Panc1 (cell line): ENCODE measurements at regions not wholly inside any gene's neighbourhood (a gene's known extent, or its start where the extent isn't known, plus 50 kb on each side); places are given as distances from the start of the nearest gene placed in this dataset.

Experiments used
- ATAC-seq: fragments of 200-7000 bp; cut with Tn5 transposase; 2 replicates; pipeline ENCODE4 v1.9.1; 2020; ENCODE audit warnings: mild to moderate bottlenecking, moderate library complexity
- BruUV-seq: library from RNA; stranded (reverse); fragments of 400-500 nt; replicated peaks from 2 replicates; lab custom pipeline; 2021; lab: Mats Ljungman, UMichigan
- CTCF ChIA-PET: fragments of 300-600 bp; sonication (Branson Sonifier 250); formaldehyde crosslinking; loops from one replicate; lab custom pipeline; 2022; ENCODE audit warnings: antibody characterized with exemption; lab: Charles Lee
- POLR2A ChIA-PET: fragments of 300-600 bp; sonication (Branson Sonifier 250); formaldehyde crosslinking; loops from one replicate; lab custom pipeline; 2022; ENCODE audit warnings: antibody characterized with exemption; lab: Charles Lee
- DNase-seq: peaks from one replicate; pipeline ENCODE4 v3.0.0-alpha.2; 2010; ENCODE audit warnings: low read depth, low spot score
- H3K27ac ChIP-seq: 2 replicates; pipeline ENCODE4 v1.5.1; 2011; ENCODE audit warnings: mild to moderate bottlenecking, low read length, inconsistent platforms
- H3K27me3 ChIP-seq: fragments of 200-500 bp; sonication (Bioruptor generic); 2 replicates; pipeline ENCODE4 v1.6.0; 2014; ENCODE audit warnings: low read length, inconsistent platforms; ENCODE audit not compliant: control insufficient read depth, insufficient read depth
- H3K36me3 ChIP-seq: fragments of 200-500 bp; sonication (Bioruptor generic); 2 replicates; pipeline ENCODE4 v1.5.1; 2014; ENCODE audit warnings: inconsistent platforms, mild to moderate bottlenecking, low read length, moderate library complexity; ENCODE audit not compliant: control insufficient read depth, insufficient read depth
- H3K4me1 ChIP-seq: 2 replicates; pipeline ENCODE4 v1.5.1; 2011; ENCODE audit warnings: inconsistent platforms, mild to moderate bottlenecking, low read length, moderate library complexity; ENCODE audit not compliant: control insufficient read depth, insufficient read depth
- H3K4me3 ChIP-seq, 2 experiments: 2 replicates each; pipeline ENCODE4 v1.5.1; 2011 to 2012; ENCODE audit warnings: low read depth in 2 of 2, low read length in 2 of 2, mild to moderate bottlenecking in 2 of 2, inconsistent platforms in 1 of 2, moderate library complexity in 1 of 2
- H3K9me3 ChIP-seq: fragments of 200-500 bp; sonication (Bioruptor generic); 2 replicates; pipeline ENCODE4 v1.5.1; 2014; ENCODE audit warnings: low read depth, mild to moderate bottlenecking, inconsistent platforms, low read length, moderate library complexity; ENCODE audit not compliant: control insufficient read depth, insufficient read depth
- CTCF ChIP-seq: fragments of 450-650 bp; IDR thresholded peaks from 2 replicates; pipeline ENCODE4 v1.5.1; 2017; ENCODE audit warnings: mild to moderate bottlenecking
- POLR2AphosphoS5 ChIP-seq: IDR thresholded peaks from 2 replicates; pipeline ENCODE4 v1.6.1; 2012; ENCODE audit warnings: mild to moderate bottlenecking, low read depth, low read length, moderate library complexity
- REST ChIP-seq, 2 experiments: IDR thresholded peaks; 2 replicates each; pipeline ENCODE4 v1.6.1; 2011 to 2012; ENCODE audit warnings: low read depth in 2 of 2, control low read depth in 1 of 2, low read length in 1 of 2, mild to moderate bottlenecking in 1 of 2, moderate library complexity in 1 of 2; ENCODE audit not compliant: insufficient read depth in 1 of 2
- SIN3A ChIP-seq: IDR thresholded peaks from 2 replicates; pipeline ENCODE4 v1.6.1; 2012; ENCODE audit warnings: low read depth, mild to moderate bottlenecking, low read length, moderate library complexity, borderline replicate concordance; ENCODE audit not compliant: insufficient read depth
- TCF7L2 ChIP-seq: IDR thresholded peaks from 2 replicates; pipeline ENCODE4 v1.6.1; 2011; ENCODE audit warnings: mild to moderate bottlenecking, low read depth, low read length, inconsistent platforms
- in situ Hi-C: cut with HindIII; loops from 2 replicates; pipeline ENCODE4 v1.10.0; 2016; ENCODE audit warnings: low sequenced_read_pairs, low pct_unique_long_range_greater_than_20kb
- intact Hi-C: fragments of 100-400 bp; cut with micrococcal nuclease; formaldehyde crosslinking; loops from one replicate; pipeline ENCODE4 v1.10.0; 2022; ENCODE audit not compliant: unreplicated experiment

- no peak for TF ChIP-seq TCF7L2
- Histone ChIP-seq H3K27ac (no peak overlapping the region), H3K9me3 (no peaks in the 10 kb centered on the region), H3K4me1 (no peaks in the 10 kb centered on the region), H3K36me3 (no peaks in the 10 kb centered on the region), H3K4me3 (no peak overlapping the region), H3K27me3 (no peaks in the 10 kb centered on the region)
- ATAC-seq: no peak
- no TSS peak for BruUV-seq
- intact Hi-C loops: no loop called here
- DNase-seq: no peak
- CTCF ChIA-PET: no interaction called here
- in situ Hi-C loops: no loop called here
- POLR2A ChIA-PET: no interaction called here
Measured at GRCh38 chr3:178202194-178202593, 334.0 kb upstream of the KCNMB2 start.

DNA sequence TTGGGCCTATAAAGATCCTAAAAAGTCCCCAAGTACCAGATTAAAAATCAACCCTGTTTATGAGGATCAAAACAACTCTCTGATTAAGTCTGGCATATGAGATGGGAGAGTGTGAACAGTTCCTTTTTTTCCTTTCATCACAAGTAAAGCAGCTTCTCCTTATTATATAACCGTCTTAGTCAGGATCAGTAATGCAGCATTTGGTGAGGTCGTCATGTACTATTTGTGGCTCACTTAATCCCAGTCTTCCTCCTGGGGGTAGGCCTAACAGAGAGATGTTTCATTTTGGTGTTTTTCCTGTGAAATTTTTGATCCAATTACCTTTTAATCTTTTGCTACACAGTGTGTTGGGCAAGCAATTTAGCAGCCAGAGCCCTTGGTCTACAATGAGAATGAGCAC lies 333.1 kb upstream of the KCNMB2 start:
- intact Hi-C loops: no loop called here
- no peak overlapping the region for H3K4me3 ChIP-seq
- CTCF ChIA-PET: no interaction called here
- TF ChIP-seq CTCF (no peak), POLR2AphosphoS5 (no peak), REST (IDR thresholded peaks at IDR 0.05; ENCODE audit: insufficient read depth in 1 of 2, low read depth in 2 of 2, low read length in 1 of 2) (no peak), TCF7L2 (no peak), SIN3A (no peak)
- POLR2A ChIA-PET: no interaction called here
- no peaks in the 10 kb centered on the region for H3K4me1 ChIP-seq
- no peak overlapping the region for H3K27ac ChIP-seq
- no peaks in the 10 kb centered on the region for H3K9me3 ChIP-seq
- no peaks in the 10 kb centered on the region for H3K36me3 ChIP-seq
- H3K27me3 ChIP-seq: no peaks in the 10 kb centered on the region
- in situ Hi-C loops: no loop called here
- DNase-seq (no peak), ATAC-seq (no peak)
- no TSS peak for BruUV-seq

DNA sequence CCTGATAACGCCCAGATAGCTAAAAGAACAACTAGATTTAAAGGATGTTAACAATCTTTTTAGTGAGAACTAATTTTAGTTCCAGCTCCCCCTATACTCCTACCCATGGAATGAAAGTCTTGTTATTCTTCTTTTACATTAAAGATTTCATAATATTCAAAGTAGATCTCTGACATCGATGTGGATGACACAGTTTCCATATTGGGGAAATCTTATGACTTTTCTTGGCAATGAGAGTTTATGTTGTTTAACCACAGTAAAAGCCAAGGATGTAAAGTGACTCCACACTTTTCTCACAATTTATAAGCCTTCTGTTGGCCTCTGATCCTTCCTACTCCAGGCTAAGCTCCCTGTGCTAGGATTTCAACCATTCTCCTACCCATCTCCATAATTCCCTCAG lies 332.6 kb upstream of the KCNMB2 start:
- Histone ChIP-seq H3K4me3 (no peak overlapping the region), H3K27me3 (no peaks in the 10 kb centered on the region), H3K9me3 (no peaks in the 10 kb centered on the region), H3K27ac (no peak overlapping the region), H3K36me3 (no peaks in the 10 kb centered on the region), H3K4me1 (no peaks in the 10 kb centered on the region)
- no peak for ATAC-seq
- TF ChIP-seq CTCF: no peak
- TF ChIP-seq REST (IDR thresholded peaks at IDR 0.05; ENCODE audit: insufficient read depth in 1 of 2, low read depth in 2 of 2, low read length in 1 of 2): no peak
- no peak for TF ChIP-seq POLR2AphosphoS5
- TF ChIP-seq TCF7L2: no peak
- TF ChIP-seq SIN3A: no peak
- DNase-seq: no peak
- CTCF ChIA-PET: no interaction called here
- in situ Hi-C loops: no loop called here
- intact Hi-C loops: no loop called here
- POLR2A ChIA-PET: no interaction called here
- BruUV-seq: no TSS peak
